ENCODE measurements at regions not wholly inside any gene's neighbourhood (a gene's known extent, or its start where the extent isn't known, plus 50 kb on each side); places are given as distances from the start of the nearest gene placed in this dataset.

DNA sequence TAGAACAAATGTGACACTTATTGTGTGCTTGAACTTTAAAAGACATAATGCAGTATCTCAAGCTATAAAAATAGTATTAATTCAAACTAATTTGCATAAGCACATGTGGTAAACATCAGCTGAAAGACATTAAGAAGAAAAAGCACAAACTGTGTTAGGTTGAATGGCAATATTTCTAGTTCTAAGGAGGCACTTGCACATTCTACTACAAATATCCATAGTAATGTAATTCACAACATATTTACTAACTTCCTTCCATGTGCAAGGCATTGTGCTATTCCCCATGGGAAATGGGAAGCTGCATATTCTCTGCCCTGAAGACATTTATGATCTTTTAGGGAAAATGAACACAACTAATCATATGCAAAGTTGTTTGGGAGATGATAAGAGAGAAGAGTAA lies 80.2 kb upstream of the SLC13A1 start:
- Histone ChIP-seq H3K27me3 (ENCODE audit: low read length) (no peaks in the 10 kb centered on the region), H4K20me1 (ENCODE audit: low read length) (no peaks in the 10 kb centered on the region), H3K9ac (ENCODE audit: low read length) (no peak overlapping the region), H3K9me3 (ENCODE audit: low read length) (no peaks in the 10 kb centered on the region), H3F3A (ENCODE audit: low read length, unreplicated experiment) (no peaks in the 10 kb centered on the region), H3K4me1 (ENCODE audit: insufficient read depth, low read length) (peaks cover 7% of the 10 kb centered on the region; the same call in 1 of the 2 replicates), H2AFZ (ENCODE audit: low read length) (no peak overlapping the region), H3K4me3 (ENCODE audit: low read length) (no peak overlapping the region), H3K36me3 (ENCODE audit: low read depth, low read length) (no peaks in the 10 kb centered on the region), H3K9me2 (replicated peaks; ENCODE audit: low read length) (no peaks in the 10 kb centered on the region), H3K79me2 (ENCODE audit: low read length) (no peaks in the 10 kb centered on the region), H3K4me2 (ENCODE audit: low read length) (no peak overlapping the region), H3K27ac (ENCODE audit: low read length) (no peak overlapping the region)
- no peak for DNase-seq
- BruUV-seq (replicated peaks), result no TSS peak
- ATAC-seq, result no peak
- CTCF ChIA-PET, result no interaction called here
- intact Hi-C loops (cut with micrococcal nuclease), result no loop called here
- TF ChIP-seq EZH2 (IDR thresholded peaks at IDR 0.05; ENCODE audit: low read length, unreplicated experiment) (no peak), EZH2phosphoT487 (IDR thresholded peaks at IDR 0.05; ENCODE audit: borderline replicate concordance, low read length) (no peak)
- TF ChIP-seq, protein P1, sequence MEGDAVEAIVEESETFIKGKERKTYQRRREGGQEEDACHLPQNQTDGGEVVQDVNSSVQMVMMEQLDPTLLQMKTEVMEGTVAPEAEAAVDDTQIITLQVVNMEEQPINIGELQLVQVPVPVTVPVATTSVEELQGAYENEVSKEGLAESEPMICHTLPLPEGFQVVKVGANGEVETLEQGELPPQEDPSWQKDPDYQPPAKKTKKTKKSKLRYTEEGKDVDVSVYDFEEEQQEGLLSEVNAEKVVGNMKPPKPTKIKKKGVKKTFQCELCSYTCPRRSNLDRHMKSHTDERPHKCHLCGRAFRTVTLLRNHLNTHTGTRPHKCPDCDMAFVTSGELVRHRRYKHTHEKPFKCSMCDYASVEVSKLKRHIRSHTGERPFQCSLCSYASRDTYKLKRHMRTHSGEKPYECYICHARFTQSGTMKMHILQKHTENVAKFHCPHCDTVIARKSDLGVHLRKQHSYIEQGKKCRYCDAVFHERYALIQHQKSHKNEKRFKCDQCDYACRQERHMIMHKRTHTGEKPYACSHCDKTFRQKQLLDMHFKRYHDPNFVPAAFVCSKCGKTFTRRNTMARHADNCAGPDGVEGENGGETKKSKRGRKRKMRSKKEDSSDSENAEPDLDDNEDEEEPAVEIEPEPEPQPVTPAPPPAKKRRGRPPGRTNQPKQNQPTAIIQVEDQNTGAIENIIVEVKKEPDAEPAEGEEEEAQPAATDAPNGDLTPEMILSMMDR (conservative IDR thresholded peaks at IDR 0.05; ENCODE audit: low read depth, low read length), result no peak
- POLR2A ChIA-PET (ENCODE audit: unreplicated experiment), result no interaction called here

DNA sequence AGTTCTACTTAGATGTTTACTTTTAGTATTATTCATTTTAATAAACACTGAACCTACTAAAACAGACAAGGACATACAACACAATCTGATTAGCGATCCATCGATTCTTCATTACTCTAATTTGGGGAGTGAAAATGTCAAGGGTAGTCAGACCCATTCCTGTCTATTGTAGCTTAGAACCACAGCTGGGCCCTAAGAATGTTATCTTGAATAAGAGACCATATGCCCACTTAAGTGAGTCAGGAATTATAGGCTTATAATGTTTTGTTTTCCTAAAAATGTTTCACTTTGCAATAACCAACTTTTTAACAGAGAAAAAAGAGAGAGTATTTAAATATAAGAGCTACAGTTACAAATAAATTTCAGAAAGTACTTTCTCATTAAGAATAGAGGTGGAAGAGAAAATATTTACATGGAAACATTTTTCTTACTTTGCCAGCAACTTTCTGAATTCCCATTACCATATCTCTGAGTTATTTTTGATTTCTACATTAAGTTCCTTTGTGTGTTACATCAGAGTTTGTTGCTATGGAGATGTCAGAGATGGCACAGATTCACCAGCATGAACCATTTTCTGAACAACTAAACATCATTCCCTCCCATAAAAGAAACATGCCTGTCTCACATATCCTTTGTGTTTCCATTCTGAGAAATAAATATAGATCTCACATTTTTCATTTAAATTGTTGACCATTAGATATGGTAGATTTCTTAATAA lies 75.4 kb upstream of the SLC13A1 start:
- no TSS peak for BruUV-seq (replicated peaks)
- DNase-seq (no peak), ATAC-seq (no peak)
- Histone ChIP-seq H3K9me2 (replicated peaks; ENCODE audit: low read length) (no peaks in the 10 kb centered on the region), H2AFZ (ENCODE audit: low read length) (no peak overlapping the region), H3K9me3 (ENCODE audit: low read length) (no peaks in the 10 kb centered on the region), H3K27ac (ENCODE audit: low read length) (no peak overlapping the region), H3K79me2 (ENCODE audit: low read length) (no peaks in the 10 kb centered on the region), H3K4me1 (ENCODE audit: insufficient read depth, low read length) (no peaks in the 10 kb centered on the region), H3K27me3 (ENCODE audit: low read length) (no peaks in the 10 kb centered on the region), H4K20me1 (ENCODE audit: low read length) (no peaks in the 10 kb centered on the region), H3K4me2 (ENCODE audit: low read length) (no peak overlapping the region), H3K4me3 (ENCODE audit: low read length) (no peak overlapping the region), H3K9ac (ENCODE audit: low read length) (no peak overlapping the region), H3K36me3 (ENCODE audit: low read depth, low read length) (no peaks in the 10 kb centered on the region), H3F3A (ENCODE audit: low read length, unreplicated experiment) (no peaks in the 10 kb centered on the region)
- intact Hi-C loops (cut with micrococcal nuclease), result no loop called here
- POLR2A ChIA-PET (ENCODE audit: unreplicated experiment), result no interaction called here
- CTCF ChIA-PET, result no interaction called here
- TF ChIP-seq, protein P1 (conservative IDR thresholded peaks at IDR 0.05; ENCODE audit: low read depth, low read length), result no peak
- TF ChIP-seq EZH2 (IDR thresholded peaks at IDR 0.05; ENCODE audit: low read length, unreplicated experiment) (no peak), EZH2phosphoT487 (IDR thresholded peaks at IDR 0.05; ENCODE audit: borderline replicate concordance, low read length) (no peak)

DNA sequence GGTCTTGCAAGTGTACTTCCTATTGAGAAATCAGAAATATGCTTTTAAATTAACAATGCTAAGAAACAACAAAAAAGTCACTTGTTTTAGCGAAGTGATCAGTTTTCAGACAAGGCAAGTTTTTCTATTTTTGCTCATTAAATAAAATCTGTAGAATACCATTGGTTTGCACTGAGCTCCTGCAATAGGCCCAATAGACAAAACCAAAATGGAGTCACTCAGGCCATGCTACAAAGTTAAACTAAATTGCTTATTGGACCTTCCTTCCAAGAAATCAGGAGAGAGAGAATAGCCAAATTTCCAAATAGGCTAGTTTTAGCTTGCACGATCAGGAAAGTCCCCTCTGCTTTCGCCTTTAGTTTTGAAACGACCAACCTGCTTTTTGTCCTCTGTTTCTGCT lies 73.4 kb upstream of the SLC13A1 start:
- Histone ChIP-seq H3K9me3 (ENCODE audit: low read length) (no peaks in the 10 kb centered on the region), H3K9ac (ENCODE audit: low read length) (no peak overlapping the region), H3F3A (ENCODE audit: low read length, unreplicated experiment) (no peaks in the 10 kb centered on the region), H3K9me2 (replicated peaks; ENCODE audit: low read length) (no peaks in the 10 kb centered on the region), H3K4me1 (ENCODE audit: insufficient read depth, low read length) (no peaks in the 10 kb centered on the region), H3K4me3 (ENCODE audit: low read length) (no peak overlapping the region), H3K27me3 (ENCODE audit: low read length) (no peaks in the 10 kb centered on the region), H3K4me2 (ENCODE audit: low read length) (no peak overlapping the region), H4K20me1 (ENCODE audit: low read length) (no peaks in the 10 kb centered on the region), H3K27ac (ENCODE audit: low read length) (no peak overlapping the region), H2AFZ (ENCODE audit: low read length) (no peak overlapping the region), H3K36me3 (ENCODE audit: low read depth, low read length) (no peaks in the 10 kb centered on the region), H3K79me2 (ENCODE audit: low read length) (no peaks in the 10 kb centered on the region)
- TF ChIP-seq EZH2phosphoT487 (IDR thresholded peaks at IDR 0.05; ENCODE audit: borderline replicate concordance, low read length) (no peak), EZH2 (IDR thresholded peaks at IDR 0.05; ENCODE audit: low read length, unreplicated experiment) (no peak)
- TF ChIP-seq, protein P1 (conservative IDR thresholded peaks at IDR 0.05; ENCODE audit: low read depth, low read length), result no peak
- ChIA-PET POLR2A (ENCODE audit: unreplicated experiment) (no interaction called here), CTCF (no interaction called here)
- no TSS peak for BruUV-seq (replicated peaks)
- DNase-seq, result no peak
- ATAC-seq, result no peak
- intact Hi-C loops (cut with micrococcal nuclease), result no loop called here

Data from PC-3 (cell line).